GM18951 (cell line): ENCODE measurements at regions not wholly inside any gene's neighbourhood (a gene's known extent, or its start where the extent isn't known, plus 50 kb on each side); places are given as distances from the start of the nearest gene placed in this dataset.

ENCODE experiments used
- POLR2A ChIP-seq: IDR thresholded peaks from 4 replicates; pipeline ENCODE4 v1.6.1; 2011; ENCODE audit warnings: mild to moderate bottlenecking; ENCODE audit not compliant: insufficient read length, insufficient read depth; ENCODE audit errors: extremely low read depth
- in situ Hi-C: fragments of 300-500 bp; cut with MboI; formaldehyde crosslinking; loops from one replicate; pipeline ENCODE4 v1.12.0; 2022; ENCODE audit warnings: low sequenced_read_pairs, mixed read lengths, inconsistent platforms; ENCODE audit not compliant: unreplicated experiment

- in situ Hi-C loops = no loop called here
Observed at GRCh38 chr2:180743401-180743800, 237.0 kb upstream of the UBE2E3 start.

GRCh38 chr2:180742801-180743200 lies 237.6 kb upstream of the UBE2E3 start:
- in situ Hi-C loops = no loop called here
- TF ChIP-seq POLR2A = no peak

More at GRCh38 chr2:180743401-180743800, 237.0 kb upstream of the UBE2E3 start:
- no peak for TF ChIP-seq POLR2A

GRCh38 chr2:180739070-180739469 lies 241.3 kb upstream of the UBE2E3 start:
- TF ChIP-seq POLR2A = no peak
- in situ Hi-C loops = no loop called here

- TF ChIP-seq POLR2A = no peak
- in situ Hi-C loops = no loop called here
Observed at GRCh38 chr2:180735799-180736198, 244.6 kb upstream of the UBE2E3 start.

- in situ Hi-C loops = no loop called here
- no peak for TF ChIP-seq POLR2A
Observed at GRCh38 chr2:180734382-180734781, 246.0 kb upstream of the UBE2E3 start.

- in situ Hi-C loops = no loop called here
- TF ChIP-seq POLR2A = no peak
Observed at GRCh38 chr2:180733330-180733729, 247.1 kb upstream of the UBE2E3 start.

- TF ChIP-seq POLR2A = no peak
- in situ Hi-C loops = no loop called here
Observed at GRCh38 chr2:180732337-180732736, 248.1 kb upstream of the UBE2E3 start.

- TF ChIP-seq POLR2A = no peak
- in situ Hi-C loops = no loop called here
Observed at GRCh38 chr2:180730976-180731375, 249.4 kb upstream of the UBE2E3 start.

DNA sequence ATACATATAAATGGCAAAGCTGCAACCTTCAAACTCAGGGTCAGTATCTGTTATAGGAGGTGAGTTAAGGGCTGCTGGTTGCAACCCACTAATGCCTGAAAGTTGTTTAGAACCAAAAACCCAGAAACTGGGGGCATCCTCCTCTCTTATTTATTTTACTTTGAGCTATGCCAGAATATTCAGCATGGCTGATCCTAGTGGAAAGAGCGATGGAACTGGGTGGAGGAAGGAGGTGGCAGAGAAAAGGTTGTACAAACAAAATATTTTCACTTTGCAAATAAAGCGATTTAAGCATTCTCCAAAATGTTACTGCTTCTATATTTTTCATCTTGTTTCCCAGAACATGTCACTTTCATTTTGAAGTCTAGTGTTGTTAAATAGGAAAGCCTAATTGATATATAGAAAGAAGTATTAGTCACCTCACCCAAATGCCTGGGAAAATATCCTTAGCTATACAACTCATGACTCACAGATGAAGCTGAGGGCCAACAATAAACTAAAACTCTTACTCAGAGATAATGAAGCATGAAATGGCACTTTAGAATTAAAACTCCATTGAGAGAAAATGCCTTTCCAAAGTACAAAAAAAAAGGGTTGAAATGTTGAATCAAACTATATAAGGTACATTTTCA lies 251.4 kb upstream of the UBE2E3 start:
- no peak for TF ChIP-seq POLR2A
- in situ Hi-C loops = no loop called here

DNA sequence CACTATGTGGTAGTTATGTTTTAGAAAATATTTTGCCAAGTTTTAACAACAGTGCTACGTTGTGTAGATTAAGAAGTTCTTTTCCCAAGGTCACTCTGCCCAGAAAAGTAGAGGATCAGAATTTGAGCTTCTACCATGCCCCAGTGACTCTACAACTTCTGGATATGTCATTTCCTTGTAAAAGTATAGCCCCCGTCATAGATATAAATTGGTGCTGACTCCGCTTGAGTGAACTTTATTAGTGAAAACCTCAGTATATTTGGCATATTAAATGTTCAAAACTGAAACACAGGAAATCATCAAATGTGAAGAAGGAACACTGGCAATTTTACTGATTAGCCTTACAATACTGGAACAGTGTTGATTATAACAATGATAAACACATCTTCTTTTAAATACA lies 256.7 kb upstream of the UBE2E3 start:
- TF ChIP-seq POLR2A = no peak
- in situ Hi-C loops = no loop called here

GRCh38 chr2:180722551-180723239 lies 257.7 kb upstream of the UBE2E3 start:
- in situ Hi-C loops = no loop called here
- no peak for TF ChIP-seq POLR2A

DNA sequence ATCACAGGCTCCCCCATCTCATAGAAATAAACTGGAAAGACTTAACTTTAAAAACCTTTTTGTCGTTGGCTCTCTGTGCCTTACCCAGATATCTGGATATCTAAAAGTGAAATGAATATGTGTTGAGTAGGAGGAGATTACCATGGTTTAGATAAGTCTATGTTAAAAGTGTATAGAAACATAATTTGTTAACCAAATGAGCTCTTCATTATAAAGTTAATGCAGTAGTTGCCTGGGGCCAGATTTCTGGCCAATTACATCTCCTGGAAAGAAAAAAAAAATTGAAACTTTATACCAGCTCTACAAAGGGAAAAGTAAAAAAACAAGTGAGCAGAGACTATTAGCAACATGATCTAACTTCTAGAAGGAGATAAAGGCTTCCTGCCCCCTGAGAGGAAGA lies 259.6 kb upstream of the UBE2E3 start:
- TF ChIP-seq POLR2A = no peak
- in situ Hi-C loops = no loop called here

DNA sequence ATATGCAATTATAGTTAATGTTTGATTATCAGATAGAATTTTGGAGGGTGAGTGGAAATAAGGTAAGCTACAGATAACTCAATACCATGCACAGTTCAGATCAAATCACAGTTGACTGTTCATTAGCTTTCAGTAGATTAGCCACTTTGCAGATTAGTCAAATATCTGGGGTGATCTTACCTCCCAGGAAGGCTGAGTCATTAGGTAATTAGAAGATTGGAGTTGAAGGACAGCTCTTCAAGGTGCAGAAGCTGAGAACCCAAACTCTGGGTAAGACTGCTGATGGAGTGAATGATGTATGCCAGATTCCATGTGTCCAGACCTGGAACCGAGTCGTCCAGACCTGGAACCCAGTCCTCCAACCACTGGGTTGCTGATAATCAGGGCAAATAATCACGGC lies 262.8 kb upstream of the UBE2E3 start:
- no peak for TF ChIP-seq POLR2A
- in situ Hi-C loops = no loop called here
